HG03442 (cell line): ENCODE measurements at regions not wholly inside any gene's neighbourhood (a gene's known extent, or its start where the extent isn't known, plus 50 kb on each side); places are given as distances from the start of the nearest gene placed in this dataset.
"Not testable (repeated sequence)": the region's sequence is repeated elsewhere in the genome, so short reads cannot be mapped to it uniquely, and the experiment has no call there.

Experiments
- ATAC-seq: cut with Tn5 transposase; IDR thresholded peaks from one replicate; pipeline ENCODE4 v1.9.1; 2021; ENCODE audit warnings: mild to moderate bottlenecking, moderate library complexity; ENCODE audit not compliant: unreplicated experiment

- ATAC-seq = no peak
Observed at GRCh38 chr20:51190783-51191180, 167.9 kb upstream of the KCNG1 start.

GRCh38 chr20:51189814-51190782 is 167.2 kb upstream of the KCNG1 start:
- ATAC-seq = no peak

GRCh38 chr20:51188941-51189340 is 166.0 kb upstream of the KCNG1 start:
- no peak for ATAC-seq

GRCh38 chr20:51187261-51187660 is 164.4 kb upstream of the KCNG1 start:
- ATAC-seq = no peak

GRCh38 chr20:51185861-51186260 is 163.0 kb upstream of the KCNG1 start:
- ATAC-seq = no peak

GRCh38 chr20:51185277-51185676 is 162.4 kb upstream of the KCNG1 start:
- ATAC-seq = no peak

GRCh38 chr20:51184289-51184688 is 161.4 kb upstream of the KCNG1 start:
- no peak for ATAC-seq

GRCh38 chr20:51183451-51183850 is 160.5 kb upstream of the KCNG1 start:
- no peak for ATAC-seq

- ATAC-seq = no peak
Observed at GRCh38 chr20:51182571-51182970, 159.7 kb upstream of the KCNG1 start.

GRCh38 chr20:51178153-51178552 is 155.2 kb upstream of the KCNG1 start:
- no peak for ATAC-seq

GRCh38 chr20:51176876-51177275 is 154.0 kb upstream of the KCNG1 start:
- no peak for ATAC-seq

- no peak for ATAC-seq
Observed at GRCh38 chr20:51176446-51176845, 153.5 kb upstream of the KCNG1 start.

- ATAC-seq = no peak
Observed at GRCh38 chr20:51175724-51176123, 152.8 kb upstream of the KCNG1 start.

- no peak for ATAC-seq
Observed at GRCh38 chr20:51175156-51175555, 152.2 kb upstream of the KCNG1 start.

GRCh38 chr20:51174536-51174935 is 151.6 kb upstream of the KCNG1 start:
- no peak for ATAC-seq

GRCh38 chr20:51172558-51173428 is 149.9 kb upstream of the KCNG1 start:
- ATAC-seq = no peak

GRCh38 chr20:51171141-51171540 is 148.2 kb upstream of the KCNG1 start:
- ATAC-seq = no peak

- no peak for ATAC-seq
Observed at GRCh38 chr20:51169813-51170212, 146.9 kb upstream of the KCNG1 start.

- ATAC-seq = not testable (repeated sequence)
Observed at GRCh38 chr20:51167911-51168310, 145.0 kb upstream of the KCNG1 start.

- ATAC-seq = no peak
Observed at GRCh38 chr20:51166489-51166888, 143.6 kb upstream of the KCNG1 start.

- ATAC-seq = no peak
Observed at GRCh38 chr20:51165131-51165530, 142.2 kb upstream of the KCNG1 start.

GRCh38 chr20:51164731-51165130 is 141.8 kb upstream of the KCNG1 start:
- no peak for ATAC-seq
